ENCODE measurements at regions not wholly inside any gene's neighbourhood (a gene's known extent, or its start where the extent isn't known, plus 50 kb on each side); places are given as distances from the start of the nearest gene placed in this dataset.

GRCh38 chrX:106378616-106379015 lies 210.5 kb downstream of the PWWP3B start:
- H3K4me1 ChIP-seq = no peaks in the 10 kb centered on the region
- H3K4me3 Mint-ChIP-seq (ENCODE audit: unreplicated experiment) = no peak overlapping the region
- ChIA-PET CTCF (no interaction called here), POLR2A (no interaction called here)
- no peak overlapping the region for H3K27ac Mint-ChIP-seq (ENCODE audit: unreplicated experiment)
- no TSS peak for BruUV-seq (replicated peaks)
- TF ChIP-seq, protein P1, sequence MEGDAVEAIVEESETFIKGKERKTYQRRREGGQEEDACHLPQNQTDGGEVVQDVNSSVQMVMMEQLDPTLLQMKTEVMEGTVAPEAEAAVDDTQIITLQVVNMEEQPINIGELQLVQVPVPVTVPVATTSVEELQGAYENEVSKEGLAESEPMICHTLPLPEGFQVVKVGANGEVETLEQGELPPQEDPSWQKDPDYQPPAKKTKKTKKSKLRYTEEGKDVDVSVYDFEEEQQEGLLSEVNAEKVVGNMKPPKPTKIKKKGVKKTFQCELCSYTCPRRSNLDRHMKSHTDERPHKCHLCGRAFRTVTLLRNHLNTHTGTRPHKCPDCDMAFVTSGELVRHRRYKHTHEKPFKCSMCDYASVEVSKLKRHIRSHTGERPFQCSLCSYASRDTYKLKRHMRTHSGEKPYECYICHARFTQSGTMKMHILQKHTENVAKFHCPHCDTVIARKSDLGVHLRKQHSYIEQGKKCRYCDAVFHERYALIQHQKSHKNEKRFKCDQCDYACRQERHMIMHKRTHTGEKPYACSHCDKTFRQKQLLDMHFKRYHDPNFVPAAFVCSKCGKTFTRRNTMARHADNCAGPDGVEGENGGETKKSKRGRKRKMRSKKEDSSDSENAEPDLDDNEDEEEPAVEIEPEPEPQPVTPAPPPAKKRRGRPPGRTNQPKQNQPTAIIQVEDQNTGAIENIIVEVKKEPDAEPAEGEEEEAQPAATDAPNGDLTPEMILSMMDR (IDR thresholded peaks at IDR 0.05; ENCODE audit: insufficient read depth in 1 of 2, low read depth in 1 of 2, low read length in 1 of 2, severe bottlenecking in 1 of 2, unreplicated experiment in 1 of 2) = no peak
- intact Hi-C loops (cut with micrococcal nuclease; ENCODE audit: unreplicated experiment) = no loop called here
- no peaks in the 10 kb centered on the region for H3K36me3 ChIP-seq (ENCODE audit: control insufficient read depth, insufficient read depth, low read length)
- H3K9me3 ChIP-seq = no peaks in the 10 kb centered on the region
- no peaks in the 10 kb centered on the region for H3K27me3 ChIP-seq (replicated peaks; ENCODE audit: control insufficient read depth, insufficient read depth, low read length)
- peaks cover 4% of the 10 kb centered on the region for H3K27me3 Mint-ChIP-seq (ENCODE audit: insufficient read depth, unreplicated experiment)
- H3K4me3 ChIP-seq (ENCODE audit: low read depth, low read length) = no peak overlapping the region
- no peaks in the 10 kb centered on the region for H3K4me1 Mint-ChIP-seq (ENCODE audit: low read depth, unreplicated experiment)
- DNase-seq = no peak
- no peaks in the 10 kb centered on the region for H3K36me3 Mint-ChIP-seq (ENCODE audit: insufficient read depth, unreplicated experiment)
- no peaks in the 10 kb centered on the region for H3K9me3 Mint-ChIP-seq (ENCODE audit: unreplicated experiment)

DNA sequence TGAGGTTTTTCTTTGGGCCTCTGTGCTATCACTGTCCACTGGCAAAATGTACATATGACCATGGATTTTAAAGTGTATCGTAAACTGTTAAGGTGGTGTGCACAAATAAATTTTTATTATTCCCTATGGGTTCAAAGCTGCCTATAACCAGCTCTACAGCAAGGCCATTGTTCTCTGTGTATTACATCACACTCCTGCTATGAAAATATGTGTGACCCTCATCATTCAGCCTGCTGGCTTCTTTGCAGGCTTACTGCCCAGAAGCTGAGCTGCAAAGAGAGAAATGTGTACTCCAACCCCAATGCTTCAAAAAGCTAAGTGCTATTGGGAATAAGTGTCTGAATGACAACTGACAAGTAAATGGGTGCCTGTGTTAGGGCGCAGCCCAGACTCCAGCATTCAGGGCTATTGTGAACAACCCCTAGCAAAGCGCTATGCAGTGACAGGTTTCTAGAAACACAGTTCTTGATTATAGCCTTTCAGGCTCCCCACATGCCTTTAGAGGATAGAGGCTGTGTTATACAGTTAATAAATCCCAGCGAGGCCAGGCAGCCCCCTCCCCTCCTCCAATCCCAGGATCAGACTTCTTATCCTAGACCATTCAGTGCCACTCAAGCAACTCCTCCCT lies 220.4 kb upstream of the RADX start:
- Mint-ChIP-seq H3K4me3 (ENCODE audit: unreplicated experiment) (no peak overlapping the region), H3K27me3 (ENCODE audit: insufficient read depth, unreplicated experiment) (no peaks in the 10 kb centered on the region), H3K36me3 (ENCODE audit: insufficient read depth, unreplicated experiment) (no peaks in the 10 kb centered on the region), H3K9me3 (ENCODE audit: unreplicated experiment) (no peaks in the 10 kb centered on the region), H3K4me1 (ENCODE audit: low read depth, unreplicated experiment) (no peaks in the 10 kb centered on the region), H3K27ac (ENCODE audit: unreplicated experiment) (no peak overlapping the region)
- ChIA-PET POLR2A (no interaction called here), CTCF (no interaction called here)
- intact Hi-C loops (cut with micrococcal nuclease; ENCODE audit: unreplicated experiment) = no loop called here
- TF ChIP-seq, protein P1 (IDR thresholded peaks at IDR 0.05; ENCODE audit: insufficient read depth in 1 of 2, low read depth in 1 of 2, low read length in 1 of 2, severe bottlenecking in 1 of 2, unreplicated experiment in 1 of 2) = no peak
- H3K4me1 ChIP-seq = no peaks in the 10 kb centered on the region
- no peaks in the 10 kb centered on the region for H3K9me3 ChIP-seq
- H3K4me3 ChIP-seq (ENCODE audit: low read depth, low read length) = no peak overlapping the region
- BruUV-seq (replicated peaks) = no TSS peak
- no peaks in the 10 kb centered on the region for H3K27me3 ChIP-seq (replicated peaks; ENCODE audit: control insufficient read depth, insufficient read depth, low read length)
- no peak for DNase-seq
- no peaks in the 10 kb centered on the region for H3K36me3 ChIP-seq (ENCODE audit: control insufficient read depth, insufficient read depth, low read length)

DNA sequence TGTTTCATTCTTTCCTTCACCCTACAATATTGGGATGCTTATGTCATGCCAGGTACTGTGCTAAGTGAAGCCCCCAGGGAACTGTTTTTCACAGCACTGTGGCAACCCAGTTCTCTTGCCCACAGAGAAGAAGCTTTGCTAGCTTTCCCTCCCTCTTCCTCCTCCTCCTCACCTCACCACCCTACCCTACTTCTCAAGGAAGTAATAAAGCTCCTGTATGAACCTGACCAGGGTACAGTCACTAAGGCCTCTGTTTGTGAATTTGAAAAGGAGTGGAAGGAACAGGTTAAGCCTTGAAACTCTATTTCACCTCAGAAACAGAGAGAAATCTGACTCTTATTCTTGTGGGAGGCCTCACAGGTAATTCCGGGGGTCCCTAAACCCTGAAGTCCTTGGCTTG lies 219.4 kb upstream of the RADX start:
- intact Hi-C loops (cut with micrococcal nuclease; ENCODE audit: unreplicated experiment) = no loop called here
- no peaks in the 10 kb centered on the region for H3K36me3 Mint-ChIP-seq (ENCODE audit: insufficient read depth, unreplicated experiment)
- DNase-seq = no peak
- no peak overlapping the region for H3K4me3 Mint-ChIP-seq (ENCODE audit: unreplicated experiment)
- no TSS peak for BruUV-seq (replicated peaks)
- H3K4me1 ChIP-seq = no peaks in the 10 kb centered on the region
- TF ChIP-seq, protein P1 (IDR thresholded peaks at IDR 0.05; ENCODE audit: insufficient read depth in 1 of 2, low read depth in 1 of 2, low read length in 1 of 2, severe bottlenecking in 1 of 2, unreplicated experiment in 1 of 2) = no peak
- no peaks in the 10 kb centered on the region for H3K9me3 Mint-ChIP-seq (ENCODE audit: unreplicated experiment)
- H3K27me3 ChIP-seq (replicated peaks; ENCODE audit: control insufficient read depth, insufficient read depth, low read length) = no peaks in the 10 kb centered on the region
- H3K4me1 Mint-ChIP-seq (ENCODE audit: low read depth, unreplicated experiment) = no peaks in the 10 kb centered on the region
- H3K36me3 ChIP-seq (ENCODE audit: control insufficient read depth, insufficient read depth, low read length) = no peaks in the 10 kb centered on the region
- H3K4me3 ChIP-seq (ENCODE audit: low read depth, low read length) = no peak overlapping the region
- H3K27me3 Mint-ChIP-seq (ENCODE audit: insufficient read depth, unreplicated experiment) = no peaks in the 10 kb centered on the region
- CTCF ChIA-PET = no interaction called here
- H3K9me3 ChIP-seq = no peaks in the 10 kb centered on the region
- no peak overlapping the region for H3K27ac Mint-ChIP-seq (ENCODE audit: unreplicated experiment)
- POLR2A ChIA-PET = no interaction called here
